Right ventricle myocardium superior (tissue), 1 donor: ENCODE measurements at regions not wholly inside any gene's neighbourhood (a gene's known extent, or its start where the extent isn't known, plus 50 kb on each side); places are given as distances from the start of the nearest gene placed in this dataset.

Experiments
- ATAC-seq: fragments of 200-7000 bp; cut with Tn5 transposase; one replicate; pipeline ENCODE4 v1.9.1; 2020; ENCODE audit warnings: mild to moderate bottlenecking; ENCODE audit not compliant: poor library complexity
- DNase-seq: peaks from one replicate; pipeline ENCODE4 v3.0.0-alpha.2; 2020
- intact Hi-C: fragments of 100-400 bp; cut with DNase I; formaldehyde crosslinking; loops from one replicate; pipeline ENCODE4 v1.11.2; 2022
- donor health status: DM: no; HTN: yes; CAD: no; lungs with severe emphysema.

DNA sequence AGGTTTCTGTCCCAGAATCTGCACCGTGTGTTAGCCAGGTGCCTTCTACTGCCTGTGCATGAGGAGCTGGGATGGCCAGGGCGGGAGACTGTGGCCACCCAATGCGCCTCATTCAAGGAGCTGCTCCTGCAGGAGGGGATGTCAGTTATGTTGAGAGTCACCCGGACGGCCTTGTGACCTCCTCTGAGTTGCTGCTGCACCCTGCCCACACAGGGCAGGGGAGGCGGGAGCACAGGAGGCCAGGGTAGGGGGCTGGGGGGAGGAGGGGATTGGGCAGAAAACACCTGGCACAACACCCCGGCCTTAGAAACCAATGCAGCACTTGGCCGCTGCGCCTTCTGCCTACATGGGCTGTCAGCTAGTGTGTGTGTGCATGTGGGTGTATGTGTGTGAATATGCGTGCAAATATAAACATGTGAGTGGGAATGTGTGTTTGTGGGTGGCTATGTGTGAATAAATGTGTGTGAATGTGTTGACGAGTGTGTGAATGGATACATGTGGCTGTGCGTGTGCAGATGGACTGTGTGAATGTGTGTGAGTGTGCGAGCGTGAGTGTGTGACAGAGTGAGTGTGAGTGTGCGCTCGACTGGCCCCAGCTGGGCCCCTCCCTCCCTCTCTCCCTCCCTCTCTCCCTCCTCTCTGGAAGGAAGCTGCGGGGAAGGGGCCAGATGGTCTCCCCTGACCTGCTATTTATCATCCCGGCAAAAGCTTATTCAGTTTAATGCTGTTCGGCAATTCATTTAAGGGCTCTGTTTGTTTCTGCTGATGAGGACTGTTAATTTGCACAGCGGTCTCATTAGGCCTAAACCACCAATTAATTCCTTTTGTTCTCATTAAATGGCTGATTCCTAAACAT lies 106.9 kb downstream of the TLE3 start:
- intact Hi-C loops, result no loop called here
- DNase-seq (no peak), ATAC-seq (no peak)

DNA sequence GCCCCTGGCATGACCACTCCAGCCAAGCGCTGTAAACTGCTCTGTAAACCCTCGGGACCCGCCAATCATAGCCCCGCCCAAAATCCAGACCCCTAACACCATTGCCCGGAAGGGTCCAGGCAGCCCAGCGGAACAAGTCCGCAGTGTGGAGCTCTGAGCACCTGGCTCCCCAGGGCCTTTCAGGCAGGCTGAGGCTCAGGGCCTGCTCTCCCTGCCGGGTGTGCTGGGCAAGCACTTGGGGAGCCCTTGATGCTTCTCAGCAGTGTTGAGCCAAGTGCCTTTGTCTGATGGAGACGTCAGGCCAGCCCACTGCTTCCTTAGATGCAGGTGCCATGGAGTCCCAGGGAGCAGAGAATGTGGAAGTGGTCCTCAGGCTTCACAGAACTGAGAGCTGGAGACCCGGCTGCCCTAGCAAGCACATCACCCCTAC lies 106.2 kb downstream of the TLE3 start:
- DNase-seq (no peak), ATAC-seq (no peak)
- intact Hi-C loops, result no loop called here

GRCh38 chr15:69992348-69992747 lies 105.4 kb downstream of the TLE3 start:
- no peak for DNase-seq
- ATAC-seq, result no peak

DNA sequence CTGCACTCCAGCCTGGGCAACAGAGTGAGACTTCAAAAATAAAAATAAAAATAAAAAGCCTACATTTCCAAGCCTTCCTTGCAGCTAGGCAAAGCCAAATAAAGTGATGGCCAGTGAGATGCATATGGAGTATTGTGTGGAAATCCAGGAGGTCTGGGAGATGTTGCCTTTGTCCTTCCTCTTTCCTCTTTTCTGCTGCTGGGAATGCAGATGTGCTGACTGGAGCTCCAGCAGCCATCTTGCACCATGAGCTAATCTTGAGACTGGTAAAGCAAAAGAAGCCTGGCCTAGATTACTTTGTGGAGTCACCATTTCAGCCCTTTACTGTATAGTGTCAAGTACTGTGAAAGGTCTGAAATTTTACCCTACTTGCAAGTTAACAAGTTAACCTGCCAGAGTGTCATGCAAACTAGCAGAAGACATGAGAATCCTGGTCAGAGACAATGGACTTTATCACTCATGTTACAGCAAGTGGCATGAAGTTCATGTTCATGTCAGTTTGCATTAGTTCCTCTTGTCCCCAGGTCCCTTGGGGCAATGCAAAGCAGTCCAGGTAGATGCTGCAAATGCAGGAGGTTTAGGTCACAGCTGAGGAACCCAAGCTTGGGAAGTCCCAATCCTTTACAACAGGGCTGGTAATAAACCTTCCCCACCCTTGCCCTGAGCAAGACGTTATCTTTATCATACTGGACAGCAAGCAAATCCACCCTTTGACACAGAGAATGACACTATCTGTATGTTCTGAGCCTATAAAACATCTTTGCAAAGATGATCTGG lies 103.1 kb downstream of the TLE3 start:
- DNase-seq (no peak), ATAC-seq (no peak)
- intact Hi-C loops, result no loop called here

More at GRCh38 chr15:69992348-69992747, 105.4 kb downstream of the TLE3 start:
- intact Hi-C loops, result no loop called here

DNA sequence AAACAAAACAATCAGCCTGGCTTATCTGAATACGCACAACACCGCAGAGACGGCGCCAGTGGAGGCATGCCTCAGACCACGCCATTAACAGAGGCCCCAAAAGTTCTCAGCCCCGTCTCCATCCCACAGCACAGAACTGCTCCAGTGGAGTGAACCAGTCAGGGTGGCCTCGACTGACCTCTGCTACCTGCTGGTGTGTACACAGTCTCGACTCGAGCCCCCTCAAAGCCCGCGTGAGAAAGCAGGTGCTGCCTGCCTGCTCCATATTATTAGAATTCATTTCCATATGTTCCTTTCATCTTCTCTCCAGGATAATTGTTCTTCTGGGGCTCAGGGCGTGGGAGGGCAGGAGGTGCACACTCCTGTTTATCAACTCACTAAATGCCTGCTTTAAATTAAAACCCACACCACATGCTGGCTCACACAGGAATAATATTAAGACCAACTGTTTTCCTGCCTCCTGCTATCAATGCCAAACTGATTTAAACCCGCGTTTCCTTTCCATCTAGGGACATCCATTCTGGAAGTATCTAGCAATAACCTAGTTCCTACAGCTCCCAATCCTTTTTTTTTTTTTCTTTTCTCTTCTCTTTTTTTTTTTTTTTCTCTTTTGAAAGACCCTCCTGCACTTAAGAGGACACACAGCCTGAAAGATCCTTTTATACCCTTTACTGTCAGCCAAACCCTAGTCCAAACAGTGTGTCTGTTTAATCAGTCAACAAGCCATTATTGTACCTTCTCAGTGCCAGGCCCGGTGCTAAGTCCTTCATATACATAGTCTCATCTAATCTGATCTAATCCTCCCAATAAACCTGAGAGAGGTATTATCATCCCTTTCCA lies 101.2 kb downstream of the TLE3 start:
- intact Hi-C loops, result no loop called here
- DNase-seq, result no peak
- ATAC-seq, result no peak

- intact Hi-C loops, result no loop called here
- DNase-seq (no peak), ATAC-seq (no peak)
Measured at GRCh38 chr15:69997161-69997485, 100.6 kb downstream of the TLE3 start.
